ENCODE measurements at regions not wholly inside any gene's neighbourhood (a gene's known extent, or its start where the extent isn't known, plus 50 kb on each side); places are given as distances from the start of the nearest gene placed in this dataset.

- DNase-seq (ENCODE audit: low spot score), result no peak
Observed at GRCh38 chr5:135723491-135723890, 111.0 kb upstream of the SLC25A48 start.

- no peak for DNase-seq (ENCODE audit: low spot score)
Observed at GRCh38 chr5:135721548-135722090, 112.8 kb upstream of the SLC25A48 start.

- DNase-seq (ENCODE audit: low spot score), result no peak
Observed at GRCh38 chr5:135720191-135720590, 114.3 kb upstream of the SLC25A48 start.

GRCh38 chr5:135719428-135720063 lies 114.9 kb upstream of the SLC25A48 start:
- DNase-seq (ENCODE audit: low spot score), result no peak

GRCh38 chr5:135718651-135719050 lies 115.8 kb upstream of the SLC25A48 start:
- DNase-seq (ENCODE audit: low spot score), result no peak

- no peak for DNase-seq (ENCODE audit: low spot score)
Observed at GRCh38 chr5:135718151-135718550, 116.3 kb upstream of the SLC25A48 start.

GRCh38 chr5:135715267-135716055 lies 119.0 kb upstream of the SLC25A48 start:
- no peak for DNase-seq (ENCODE audit: low spot score)

GRCh38 chr5:135714126-135714894 lies 120.2 kb upstream of the SLC25A48 start:
- no peak for DNase-seq (ENCODE audit: low spot score)

- DNase-seq (ENCODE audit: low spot score), result no peak
Observed at GRCh38 chr5:135713161-135713915, 121.1 kb upstream of the SLC25A48 start.

GRCh38 chr5:135711911-135712310 lies 122.6 kb upstream of the SLC25A48 start:
- no peak for DNase-seq (ENCODE audit: low spot score)

GRCh38 chr5:135710045-135710675 lies 124.3 kb upstream of the SLC25A48 start:
- no peak for DNase-seq (ENCODE audit: low spot score)

- no peak for DNase-seq (ENCODE audit: low spot score)
Observed at GRCh38 chr5:135709208-135709575, 125.3 kb upstream of the SLC25A48 start.

GRCh38 chr5:135708481-135709207 lies 125.8 kb upstream of the SLC25A48 start:
- no peak for DNase-seq (ENCODE audit: low spot score)

- DNase-seq (ENCODE audit: low spot score), result no peak
Observed at GRCh38 chr5:135707302-135707701, 127.2 kb upstream of the SLC25A48 start.

- no peak for DNase-seq (ENCODE audit: low spot score)
Observed at GRCh38 chr5:135706893-135707292, 127.6 kb upstream of the SLC25A48 start.

GRCh38 chr5:135706474-135706873 lies 127.7 kb upstream of the CXCL14 start:
- no peak for DNase-seq (ENCODE audit: low spot score)

GRCh38 chr5:135705941-135706466 lies 127.2 kb upstream of the CXCL14 start:
- no peak for DNase-seq (ENCODE audit: low spot score)

- DNase-seq (ENCODE audit: low spot score), result no peak
Observed at GRCh38 chr5:135705141-135705631, 126.4 kb upstream of the CXCL14 start.

- DNase-seq (ENCODE audit: low spot score), result no peak
Observed at GRCh38 chr5:135704616-135705015, 125.8 kb upstream of the CXCL14 start.

- no peak for DNase-seq (ENCODE audit: low spot score)
Observed at GRCh38 chr5:135703016-135703550, 124.3 kb upstream of the CXCL14 start.
